AG04450 (cell line): ENCODE measurements at regions not wholly inside any gene's neighbourhood (a gene's known extent, or its start where the extent isn't known, plus 50 kb on each side); places are given as distances from the start of the nearest gene placed in this dataset.
A peak's percentile ranks its signal among the peaks of the same experiment; 100 is the strongest.

Source experiments
- CTCF ChIA-PET: fragments of 300-600, 350-600 bp; formaldehyde crosslinking; extraction: SDS; loops from one replicate; lab custom pipeline; 2022; ENCODE audit warnings: antibody characterized with exemption, inconsistent platforms; lab: Charles Lee
- POLR2A ChIA-PET: fragments of 350-600 bp; formaldehyde crosslinking; extraction: SDS; loops from one replicate; lab custom pipeline; 2021; ENCODE audit warnings: antibody characterized with exemption, inconsistent platforms; lab: Yijun Ruan, JAX
- DNase-seq: peaks from one replicate; pipeline ENCODE4 v3.0.0-alpha.2; 2011; ENCODE audit warnings: low read depth, low spot score
- H3K27ac ChIP-seq: one replicate; pipeline ENCODE4 v1.5.1; 2012; ENCODE audit warnings: low read depth, low read length, control low read depth
- H3K27me3 ChIP-seq: one replicate; pipeline ENCODE4 v1.6.0; 2012; ENCODE audit warnings: low read length; ENCODE audit not compliant: control insufficient read depth, insufficient read depth
- H3K4me3 ChIP-seq: 2 replicates; pipeline ENCODE4 v1.5.1; 2011; ENCODE audit warnings: mild to moderate bottlenecking, low read depth, low read length, control low read depth
- H3K9me3 ChIP-seq: 2 replicates; pipeline ENCODE4 v1.5.1; 2012; ENCODE audit warnings: low read length; ENCODE audit not compliant: control insufficient read depth, insufficient read depth
- TF ChIP-seq, protein P1 (sequence below): IDR thresholded peaks from 2 replicates; pipeline ENCODE4 v1.5.1; 2011; ENCODE audit warnings: low read depth, low read length, control low read depth, inconsistent platforms

- TF ChIP-seq, protein P1, sequence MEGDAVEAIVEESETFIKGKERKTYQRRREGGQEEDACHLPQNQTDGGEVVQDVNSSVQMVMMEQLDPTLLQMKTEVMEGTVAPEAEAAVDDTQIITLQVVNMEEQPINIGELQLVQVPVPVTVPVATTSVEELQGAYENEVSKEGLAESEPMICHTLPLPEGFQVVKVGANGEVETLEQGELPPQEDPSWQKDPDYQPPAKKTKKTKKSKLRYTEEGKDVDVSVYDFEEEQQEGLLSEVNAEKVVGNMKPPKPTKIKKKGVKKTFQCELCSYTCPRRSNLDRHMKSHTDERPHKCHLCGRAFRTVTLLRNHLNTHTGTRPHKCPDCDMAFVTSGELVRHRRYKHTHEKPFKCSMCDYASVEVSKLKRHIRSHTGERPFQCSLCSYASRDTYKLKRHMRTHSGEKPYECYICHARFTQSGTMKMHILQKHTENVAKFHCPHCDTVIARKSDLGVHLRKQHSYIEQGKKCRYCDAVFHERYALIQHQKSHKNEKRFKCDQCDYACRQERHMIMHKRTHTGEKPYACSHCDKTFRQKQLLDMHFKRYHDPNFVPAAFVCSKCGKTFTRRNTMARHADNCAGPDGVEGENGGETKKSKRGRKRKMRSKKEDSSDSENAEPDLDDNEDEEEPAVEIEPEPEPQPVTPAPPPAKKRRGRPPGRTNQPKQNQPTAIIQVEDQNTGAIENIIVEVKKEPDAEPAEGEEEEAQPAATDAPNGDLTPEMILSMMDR, result no peak
Observed at GRCh38 chr2:149740490-149740889, 152.9 kb upstream of the MMADHC start.

DNA sequence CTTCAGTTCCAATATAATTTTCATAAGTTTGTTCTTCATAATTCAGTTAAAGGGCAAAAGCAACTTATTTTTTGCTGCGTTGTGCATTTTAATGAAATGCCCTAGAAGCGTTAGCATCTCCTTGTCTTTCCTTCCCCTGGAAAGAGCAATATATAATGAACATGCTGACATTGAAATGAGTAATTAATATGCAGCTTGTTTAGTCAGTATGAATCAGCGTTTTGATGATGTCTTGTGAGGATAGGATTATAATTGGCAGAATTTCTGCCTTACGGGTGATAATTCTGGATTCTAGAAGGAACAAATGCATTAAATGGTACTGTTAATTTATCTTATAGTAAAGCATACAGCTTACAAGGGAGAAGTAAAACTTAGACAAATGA, 152.3 kb upstream of the MMADHC start:
- ChIA-PET CTCF (interaction anchor here (0.9 kb wide), 1 partner anchor 145 kb away, joined by 3 read pairs; no protein-coding TSS in a partner anchor), POLR2A (interaction anchor here (0.5 to 1.3 kb wide), 2 partner anchors 91 to 1095 kb away, joined by 3 to 7 read pairs; no protein-coding TSS in a partner anchor)
- Histone ChIP-seq H3K27me3 (no peaks in the 10 kb centered on the region), H3K9me3 (no peaks in the 10 kb centered on the region), H3K27ac (no peak overlapping the region), H3K4me3 (no peak overlapping the region)
- TF ChIP-seq, protein P1, result no peak
- no peak for DNase-seq

More at GRCh38 chr2:149740490-149740889, 152.9 kb upstream of the MMADHC start:
- H3K4me3 ChIP-seq, result no peak overlapping the region
- ChIA-PET POLR2A (interaction anchor here (0.5 to 1.2 kb wide), 2 partner anchors 92 to 1095 kb away, joined by 4 to 7 read pairs; no protein-coding TSS in a partner anchor), CTCF (no interaction called here)
- H3K27me3 ChIP-seq, result no peaks in the 10 kb centered on the region
- no peak overlapping the region for H3K27ac ChIP-seq
- H3K9me3 ChIP-seq, result no peaks in the 10 kb centered on the region
- DNase-seq, result no peak

DNA sequence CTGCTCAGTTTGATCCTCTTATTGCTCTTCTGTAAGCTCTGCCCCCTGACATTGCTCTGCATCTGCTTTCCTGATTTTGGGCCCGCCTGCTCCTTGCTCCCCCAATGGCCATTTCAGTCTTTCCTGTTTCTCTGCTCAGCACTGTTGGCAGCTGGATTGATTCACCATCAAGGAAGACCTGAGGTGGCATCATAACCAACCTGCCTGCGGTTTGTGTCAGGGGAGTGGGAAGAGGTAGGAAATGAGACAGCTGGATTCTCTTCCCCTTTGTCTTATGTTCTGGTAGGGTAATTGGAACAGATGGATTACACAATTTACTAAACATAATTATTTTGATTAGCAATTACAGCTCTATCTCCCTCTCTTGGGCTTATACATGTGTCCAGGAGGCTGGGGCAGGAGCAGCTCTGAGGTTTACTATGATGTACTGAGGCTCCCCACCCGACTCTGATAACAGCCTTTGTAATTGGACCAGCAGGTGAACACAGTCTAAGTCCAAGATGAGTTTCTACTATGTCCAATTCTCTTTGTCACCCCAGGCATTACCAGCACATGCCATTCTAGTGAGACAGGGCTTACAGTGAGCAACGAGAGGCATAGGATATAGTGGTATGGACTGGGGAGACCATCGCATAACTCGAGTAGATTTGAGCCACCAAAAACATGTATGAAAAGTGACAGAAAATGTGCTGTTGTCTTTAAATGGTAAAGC, 151.8 kb upstream of the MMADHC start:
- no peaks in the 10 kb centered on the region for H3K27me3 ChIP-seq
- ChIA-PET POLR2A (interaction anchor here (1.3 kb wide), 1 partner anchor 90 kb away, joined by 3 read pairs; no protein-coding TSS in a partner anchor), CTCF (interaction anchor here (0.9 kb wide), 1 partner anchor 144 kb away, joined by 3 read pairs; no protein-coding TSS in a partner anchor)
- H3K27ac ChIP-seq, result peak overlapping the region; percentile 42
- no peak for DNase-seq
- no peaks in the 10 kb centered on the region for H3K9me3 ChIP-seq
- H3K4me3 ChIP-seq, result no peak overlapping the region
- TF ChIP-seq, protein P1, result no peak

- POLR2A ChIA-PET, result interaction anchor here (0.7 to 1.3 kb wide), 2 partner anchors 11 to 90 kb away, joined by 3 read pairs; no protein-coding TSS in a partner anchor
- H3K4me3 ChIP-seq, result no peak overlapping the region
- H3K27ac ChIP-seq, result peak overlapping the region; percentile 42
- TF ChIP-seq, protein P1, result no peak
- CTCF ChIA-PET, result interaction anchor here (0.6 kb wide), 1 partner anchor 591 kb away, joined by 3 read pairs; no protein-coding TSS in a partner anchor
- H3K27me3 ChIP-seq, result no peaks in the 10 kb centered on the region
- no peak for DNase-seq
- H3K9me3 ChIP-seq, result no peaks in the 10 kb centered on the region
Observed at GRCh38 chr2:149738767-149739166, 151.2 kb upstream of the MMADHC start.

GRCh38 chr2:149737896-149738295, 150.3 kb upstream of the MMADHC start:
- CTCF ChIA-PET, result no interaction called here

More at GRCh38 chr2:149737896-149738295, 150.3 kb upstream of the MMADHC start:
- no peaks in the 10 kb centered on the region for H3K9me3 ChIP-seq
- H3K4me3 ChIP-seq, result no peak overlapping the region
- no peak overlapping the region for H3K27ac ChIP-seq
- TF ChIP-seq, protein P1, result no peak
- DNase-seq, result no peak
- POLR2A ChIA-PET, result no interaction called here
- no peaks in the 10 kb centered on the region for H3K27me3 ChIP-seq
